ENCODE measurements at regions not wholly inside any gene's neighbourhood (a gene's known extent, or its start where the extent isn't known, plus 50 kb on each side); places are given as distances from the start of the nearest gene placed in this dataset.

GRCh38 chr16:59327894-59328293, 593.8 kb upstream of the GOT2 start:
- TF ChIP-seq FOXK2 (IDR thresholded peaks at IDR 0.05) (no peak), CTCF (IDR thresholded peaks at IDR 0.05 in 2 of 3, conservative IDR thresholded peaks at IDR 0.05 in 1 of 3; ENCODE audit: control insufficient read depth in 2 of 3, extremely low read depth in 1 of 3, insufficient read depth in 1 of 3, low read depth in 3 of 3, low read length in 3 of 3) (no peak), CREB1 (IDR thresholded peaks at IDR 0.05; ENCODE audit: low read depth) (no peak), YY1 (IDR thresholded peaks at IDR 0.05; ENCODE audit: low read depth, low read length) (no peak), ZBTB33 (IDR thresholded peaks at IDR 0.05) (no peak), MAX (IDR thresholded peaks at IDR 0.05; ENCODE audit: low read depth, low read length) (no peak), HCFC1 (IDR thresholded peaks at IDR 0.05; ENCODE audit: low read length) (no peak), ESRRA (IDR thresholded peaks at IDR 0.05; ENCODE audit: low read length) (no peak), ZZZ3 (IDR thresholded peaks at IDR 0.05; ENCODE audit: control insufficient read depth, insufficient read length, low read depth) (no peak), POLR2A (IDR thresholded peaks at IDR 0.05; ENCODE audit: low read depth, low read length) (no peak), WRNIP1 (IDR thresholded peaks at IDR 0.05; ENCODE audit: borderline replicate concordance, low read depth, low read length) (no peak), PKNOX1 (IDR thresholded peaks at IDR 0.05) (no peak), SP1 (IDR thresholded peaks at IDR 0.05; ENCODE audit: low read depth, low read length) (no peak)
